ENCODE measurements at regions not wholly inside any gene's neighbourhood (a gene's known extent, or its start where the extent isn't known, plus 50 kb on each side); places are given as distances from the start of the nearest gene placed in this dataset.

- Histone ChIP-seq H3K36me3 (ENCODE audit: control insufficient read depth, insufficient read depth, low read length) (no peaks in the 10 kb centered on the region), H3K27me3 (replicated peaks; ENCODE audit: control insufficient read depth, insufficient read depth, low read length, poor library complexity, severe bottlenecking) (no peaks in the 10 kb centered on the region), H3K4me1 (ENCODE audit: control insufficient read depth, insufficient read depth, low read length, poor library complexity, severe bottlenecking) (no peaks in the 10 kb centered on the region), H3K9me3 (ENCODE audit: control insufficient read depth, low read length) (no peaks in the 10 kb centered on the region), H3K27ac (ENCODE audit: insufficient read depth, low read length, poor library complexity, severe bottlenecking) (no peak overlapping the region), H3K4me3 (ENCODE audit: insufficient read depth, low read depth, low read length, poor library complexity, severe bottlenecking) (no peak overlapping the region)
- no peak for DNase-seq
These were observed 103.3 kb upstream of the NCK2 start for GRCh38 chr2:105641389-105641811.

- Histone ChIP-seq H3K4me1 (ENCODE audit: control insufficient read depth, insufficient read depth, low read length, poor library complexity, severe bottlenecking) (no peaks in the 10 kb centered on the region), H3K9me3 (ENCODE audit: control insufficient read depth, low read length) (no peaks in the 10 kb centered on the region), H3K27me3 (replicated peaks; ENCODE audit: control insufficient read depth, insufficient read depth, low read length, poor library complexity, severe bottlenecking) (no peaks in the 10 kb centered on the region), H3K27ac (ENCODE audit: insufficient read depth, low read length, poor library complexity, severe bottlenecking) (no peak overlapping the region), H3K4me3 (ENCODE audit: insufficient read depth, low read depth, low read length, poor library complexity, severe bottlenecking) (no peak overlapping the region), H3K36me3 (ENCODE audit: control insufficient read depth, insufficient read depth, low read length) (no peaks in the 10 kb centered on the region)
- DNase-seq: no peak
These were observed 104.5 kb upstream of the NCK2 start for GRCh38 chr2:105640246-105640645.

GRCh38 chr2:105636109-105636740 is 108.5 kb upstream of the NCK2 start:
- Histone ChIP-seq H3K4me3 (ENCODE audit: insufficient read depth, low read depth, low read length, poor library complexity, severe bottlenecking) (no peak overlapping the region), H3K4me1 (ENCODE audit: control insufficient read depth, insufficient read depth, low read length, poor library complexity, severe bottlenecking) (no peaks in the 10 kb centered on the region), H3K36me3 (ENCODE audit: control insufficient read depth, insufficient read depth, low read length) (no peaks in the 10 kb centered on the region), H3K9me3 (ENCODE audit: control insufficient read depth, low read length) (no peaks in the 10 kb centered on the region), H3K27me3 (replicated peaks; ENCODE audit: control insufficient read depth, insufficient read depth, low read length, poor library complexity, severe bottlenecking) (no peaks in the 10 kb centered on the region), H3K27ac (ENCODE audit: insufficient read depth, low read length, poor library complexity, severe bottlenecking) (no peak overlapping the region)
- DNase-seq: no peak

GRCh38 chr2:105635564-105635963 is 109.1 kb upstream of the NCK2 start:
- Histone ChIP-seq H3K27me3 (replicated peaks; ENCODE audit: control insufficient read depth, insufficient read depth, low read length, poor library complexity, severe bottlenecking) (no peaks in the 10 kb centered on the region), H3K27ac (ENCODE audit: insufficient read depth, low read length, poor library complexity, severe bottlenecking) (no peak overlapping the region), H3K4me1 (ENCODE audit: control insufficient read depth, insufficient read depth, low read length, poor library complexity, severe bottlenecking) (no peaks in the 10 kb centered on the region), H3K9me3 (ENCODE audit: control insufficient read depth, low read length) (no peaks in the 10 kb centered on the region), H3K36me3 (ENCODE audit: control insufficient read depth, insufficient read depth, low read length) (no peaks in the 10 kb centered on the region), H3K4me3 (ENCODE audit: insufficient read depth, low read depth, low read length, poor library complexity, severe bottlenecking) (no peak overlapping the region)
- DNase-seq: no peak

- no peak overlapping the region for H3K4me3 ChIP-seq (ENCODE audit: insufficient read depth, low read depth, low read length, poor library complexity, severe bottlenecking)
- no peak for DNase-seq
- no peaks in the 10 kb centered on the region for H3K27me3 ChIP-seq (replicated peaks; ENCODE audit: control insufficient read depth, insufficient read depth, low read length, poor library complexity, severe bottlenecking)
- H3K9me3 ChIP-seq (ENCODE audit: control insufficient read depth, low read length): no peaks in the 10 kb centered on the region
- no peaks in the 10 kb centered on the region for H3K36me3 ChIP-seq (ENCODE audit: control insufficient read depth, insufficient read depth, low read length)
- no peak overlapping the region for H3K27ac ChIP-seq (ENCODE audit: insufficient read depth, low read length, poor library complexity, severe bottlenecking)
- no peaks in the 10 kb centered on the region for H3K4me1 ChIP-seq (ENCODE audit: control insufficient read depth, insufficient read depth, low read length, poor library complexity, severe bottlenecking)
These were observed 110.5 kb upstream of the NCK2 start for GRCh38 chr2:105634198-105634597.

- H3K4me1 ChIP-seq (ENCODE audit: control insufficient read depth, insufficient read depth, low read length, poor library complexity, severe bottlenecking): no peaks in the 10 kb centered on the region
- H3K9me3 ChIP-seq (ENCODE audit: control insufficient read depth, low read length): no peaks in the 10 kb centered on the region
- no peaks in the 10 kb centered on the region for H3K27me3 ChIP-seq (replicated peaks; ENCODE audit: control insufficient read depth, insufficient read depth, low read length, poor library complexity, severe bottlenecking)
- no peak overlapping the region for H3K4me3 ChIP-seq (ENCODE audit: insufficient read depth, low read depth, low read length, poor library complexity, severe bottlenecking)
- no peak for DNase-seq
- no peaks in the 10 kb centered on the region for H3K36me3 ChIP-seq (ENCODE audit: control insufficient read depth, insufficient read depth, low read length)
- H3K27ac ChIP-seq (ENCODE audit: insufficient read depth, low read length, poor library complexity, severe bottlenecking): no peak overlapping the region
These were observed 112.8 kb upstream of the NCK2 start for GRCh38 chr2:105631922-105632321.

- no peak for DNase-seq
- Histone ChIP-seq H3K27me3 (replicated peaks; ENCODE audit: control insufficient read depth, insufficient read depth, low read length, poor library complexity, severe bottlenecking) (no peaks in the 10 kb centered on the region), H3K27ac (ENCODE audit: insufficient read depth, low read length, poor library complexity, severe bottlenecking) (no peak overlapping the region), H3K36me3 (ENCODE audit: control insufficient read depth, insufficient read depth, low read length) (no peaks in the 10 kb centered on the region), H3K9me3 (ENCODE audit: control insufficient read depth, low read length) (no peaks in the 10 kb centered on the region), H3K4me1 (ENCODE audit: control insufficient read depth, insufficient read depth, low read length, poor library complexity, severe bottlenecking) (no peaks in the 10 kb centered on the region), H3K4me3 (ENCODE audit: insufficient read depth, low read depth, low read length, poor library complexity, severe bottlenecking) (no peak overlapping the region)
These were observed 113.7 kb upstream of the NCK2 start for GRCh38 chr2:105631011-105631410.

GRCh38 chr2:105629634-105630033 is 115.1 kb upstream of the NCK2 start:
- Histone ChIP-seq H3K27me3 (replicated peaks; ENCODE audit: control insufficient read depth, insufficient read depth, low read length, poor library complexity, severe bottlenecking) (no peaks in the 10 kb centered on the region), H3K4me1 (ENCODE audit: control insufficient read depth, insufficient read depth, low read length, poor library complexity, severe bottlenecking) (no peaks in the 10 kb centered on the region), H3K9me3 (ENCODE audit: control insufficient read depth, low read length) (no peaks in the 10 kb centered on the region), H3K4me3 (ENCODE audit: insufficient read depth, low read depth, low read length, poor library complexity, severe bottlenecking) (no peak overlapping the region), H3K27ac (ENCODE audit: insufficient read depth, low read length, poor library complexity, severe bottlenecking) (no peak overlapping the region), H3K36me3 (ENCODE audit: control insufficient read depth, insufficient read depth, low read length) (no peaks in the 10 kb centered on the region)
- DNase-seq: no peak

- H3K4me1 ChIP-seq (ENCODE audit: control insufficient read depth, insufficient read depth, low read length, poor library complexity, severe bottlenecking): no peaks in the 10 kb centered on the region
- H3K27ac ChIP-seq (ENCODE audit: insufficient read depth, low read length, poor library complexity, severe bottlenecking): no peak overlapping the region
- H3K4me3 ChIP-seq (ENCODE audit: insufficient read depth, low read depth, low read length, poor library complexity, severe bottlenecking): no peak overlapping the region
- no peaks in the 10 kb centered on the region for H3K9me3 ChIP-seq (ENCODE audit: control insufficient read depth, low read length)
- DNase-seq: no peak
- no peaks in the 10 kb centered on the region for H3K27me3 ChIP-seq (replicated peaks; ENCODE audit: control insufficient read depth, insufficient read depth, low read length, poor library complexity, severe bottlenecking)
- no peaks in the 10 kb centered on the region for H3K36me3 ChIP-seq (ENCODE audit: control insufficient read depth, insufficient read depth, low read length)
These were observed 117.2 kb upstream of the NCK2 start for GRCh38 chr2:105627534-105627933.

- H3K27ac ChIP-seq (ENCODE audit: insufficient read depth, low read length, poor library complexity, severe bottlenecking): no peak overlapping the region
- no peaks in the 10 kb centered on the region for H3K36me3 ChIP-seq (ENCODE audit: control insufficient read depth, insufficient read depth, low read length)
- no peaks in the 10 kb centered on the region for H3K4me1 ChIP-seq (ENCODE audit: control insufficient read depth, insufficient read depth, low read length, poor library complexity, severe bottlenecking)
- H3K9me3 ChIP-seq (ENCODE audit: control insufficient read depth, low read length): no peaks in the 10 kb centered on the region
- H3K27me3 ChIP-seq (replicated peaks; ENCODE audit: control insufficient read depth, insufficient read depth, low read length, poor library complexity, severe bottlenecking): no peaks in the 10 kb centered on the region
- H3K4me3 ChIP-seq (ENCODE audit: insufficient read depth, low read depth, low read length, poor library complexity, severe bottlenecking): no peak overlapping the region
- DNase-seq: no peak
These were observed 117.8 kb upstream of the NCK2 start for GRCh38 chr2:105626966-105627340.
